ENCODE measurements at regions not wholly inside any gene's neighbourhood (a gene's known extent, or its start where the extent isn't known, plus 50 kb on each side); places are given as distances from the start of the nearest gene placed in this dataset.

DNA sequence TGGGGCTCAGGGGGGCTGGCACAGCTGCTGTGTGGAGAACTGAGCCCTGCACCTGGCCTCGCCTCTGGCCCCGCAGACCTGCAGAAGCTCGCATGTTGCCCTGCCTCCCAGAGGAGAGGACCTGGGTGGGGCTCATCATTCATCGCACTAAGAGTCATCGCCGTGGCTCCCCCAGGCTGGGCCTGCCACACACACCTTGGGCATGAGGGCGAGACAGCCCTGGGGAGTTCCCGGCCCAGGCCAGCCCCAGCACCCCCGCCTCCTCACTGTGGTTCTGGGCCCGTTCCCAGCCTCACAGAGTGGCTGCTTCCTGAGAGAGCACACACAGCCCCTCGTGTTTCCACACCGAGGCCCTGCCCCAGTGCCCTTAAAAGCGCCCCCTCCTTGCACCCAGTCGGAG, 694.6 kb downstream of the TBC1D22A start:
- DNase-seq: no peak
- Histone ChIP-seq H3K4me3 (ENCODE audit: low read length) (no peak overlapping the region), H3K27me3 (replicated peaks; ENCODE audit: insufficient read depth, low read length) (no peaks in the 10 kb centered on the region), H3K9ac (ENCODE audit: low read length) (no peak overlapping the region), H3K4me2 (ENCODE audit: low read depth, low read length) (no peak overlapping the region), H4K20me1 (ENCODE audit: insufficient read depth, low read length) (no peaks in the 10 kb centered on the region), H3K9me2 (replicated peaks; ENCODE audit: insufficient read depth, low read length) (no peaks in the 10 kb centered on the region), H2AFZ (ENCODE audit: low read length) (no peak overlapping the region), H3F3A (ENCODE audit: insufficient read depth, low read length) (no peaks in the 10 kb centered on the region), H3K9me3 (replicated peaks; ENCODE audit: insufficient read depth, low read length) (no peaks in the 10 kb centered on the region), H3K79me2 (ENCODE audit: low read length) (no peaks in the 10 kb centered on the region), H3K4me1 (ENCODE audit: low read length) (no peaks in the 10 kb centered on the region), H3K36me3 (replicated peaks; ENCODE audit: insufficient read depth, low read length) (no peaks in the 10 kb centered on the region), H3K27ac (ENCODE audit: low read length) (no peak overlapping the region)
- TF ChIP-seq EZH2 (optimal IDR thresholded peaks at IDR 0.05; ENCODE audit: low read depth, low read length): no peak
- no peak for TF ChIP-seq EZH2phosphoT487 (IDR thresholded peaks at IDR 0.05; ENCODE audit: low read length)
- no peak for TF ChIP-seq CTCF (IDR thresholded peaks at IDR 0.05; ENCODE audit: low read length)

- H3K27me3 ChIP-seq (replicated peaks; ENCODE audit: insufficient read depth, low read length): no peaks in the 10 kb centered on the region
- TF ChIP-seq EZH2phosphoT487 (IDR thresholded peaks at IDR 0.05; ENCODE audit: low read length): no peak
- no peak for TF ChIP-seq CTCF (IDR thresholded peaks at IDR 0.05; ENCODE audit: low read length)
- TF ChIP-seq EZH2 (optimal IDR thresholded peaks at IDR 0.05; ENCODE audit: low read depth, low read length): no peak
- no peak overlapping the region for H3K4me3 ChIP-seq (ENCODE audit: low read length)
- no peak overlapping the region for H2AFZ ChIP-seq (ENCODE audit: low read length)
- no peaks in the 10 kb centered on the region for H3K36me3 ChIP-seq (replicated peaks; ENCODE audit: insufficient read depth, low read length)
- no peaks in the 10 kb centered on the region for H4K20me1 ChIP-seq (ENCODE audit: insufficient read depth, low read length)
- no peak for DNase-seq
- no peaks in the 10 kb centered on the region for H3K4me1 ChIP-seq (ENCODE audit: low read length)
- H3K27ac ChIP-seq (ENCODE audit: low read length): no peak overlapping the region
- no peaks in the 10 kb centered on the region for H3K9me3 ChIP-seq (replicated peaks; ENCODE audit: insufficient read depth, low read length)
- no peaks in the 10 kb centered on the region for H3K79me2 ChIP-seq (ENCODE audit: low read length)
- H3F3A ChIP-seq (ENCODE audit: insufficient read depth, low read length): no peaks in the 10 kb centered on the region
- no peaks in the 10 kb centered on the region for H3K9me2 ChIP-seq (replicated peaks; ENCODE audit: insufficient read depth, low read length)
- H3K4me2 ChIP-seq (ENCODE audit: low read depth, low read length): no peak overlapping the region
- no peak overlapping the region for H3K9ac ChIP-seq (ENCODE audit: low read length)
These were observed 693.6 kb downstream of the TBC1D22A start for GRCh38 chr22:47456031-47456430.

- H3K4me1 ChIP-seq (ENCODE audit: low read length): no peaks in the 10 kb centered on the region
- H3K9me3 ChIP-seq (replicated peaks; ENCODE audit: insufficient read depth, low read length): no peaks in the 10 kb centered on the region
- H3K9me2 ChIP-seq (replicated peaks; ENCODE audit: insufficient read depth, low read length): no peaks in the 10 kb centered on the region
- no peak for DNase-seq
- H4K20me1 ChIP-seq (ENCODE audit: insufficient read depth, low read length): no peaks in the 10 kb centered on the region
- no peak for TF ChIP-seq CTCF (IDR thresholded peaks at IDR 0.05; ENCODE audit: low read length)
- TF ChIP-seq EZH2 (optimal IDR thresholded peaks at IDR 0.05; ENCODE audit: low read depth, low read length): no peak
- no peak for TF ChIP-seq EZH2phosphoT487 (IDR thresholded peaks at IDR 0.05; ENCODE audit: low read length)
- no peaks in the 10 kb centered on the region for H3K27me3 ChIP-seq (replicated peaks; ENCODE audit: insufficient read depth, low read length)
- no peak overlapping the region for H3K27ac ChIP-seq (ENCODE audit: low read length)
- H3K79me2 ChIP-seq (ENCODE audit: low read length): no peaks in the 10 kb centered on the region
- no peak overlapping the region for H3K9ac ChIP-seq (ENCODE audit: low read length)
- H3K4me2 ChIP-seq (ENCODE audit: low read depth, low read length): no peak overlapping the region
- H2AFZ ChIP-seq (ENCODE audit: low read length): no peak overlapping the region
- no peaks in the 10 kb centered on the region for H3F3A ChIP-seq (ENCODE audit: insufficient read depth, low read length)
- H3K36me3 ChIP-seq (replicated peaks; ENCODE audit: insufficient read depth, low read length): no peaks in the 10 kb centered on the region
- no peak overlapping the region for H3K4me3 ChIP-seq (ENCODE audit: low read length)
These were observed 690.6 kb downstream of the TBC1D22A start for GRCh38 chr22:47453049-47453448.

All from MM.1S (cell line).